GM21360 (cell line): ENCODE measurements at regions not wholly inside any gene's neighbourhood (a gene's known extent, or its start where the extent isn't known, plus 50 kb on each side); places are given as distances from the start of the nearest gene placed in this dataset.
A peak's percentile ranks its signal among the peaks of the same experiment; 100 is the strongest.

ENCODE experiments used
- ATAC-seq: cut with Tn5 transposase; IDR thresholded peaks from one replicate; pipeline ENCODE4 v1.9.1; 2021; ENCODE audit warnings: mild to moderate bottlenecking, moderate library complexity; ENCODE audit not compliant: unreplicated experiment

- ATAC-seq = no peak
Observed at GRCh38 chr12:93149229-93149628, 220.1 kb upstream of the EEA1 start.

GRCh38 chr12:93151079-93151762 lies 222.1 kb upstream of the EEA1 start:
- ATAC-seq = no peak

- no peak for ATAC-seq
Observed at GRCh38 chr12:93152617-93153016, 223.5 kb upstream of the EEA1 start.

- no peak for ATAC-seq
Observed at GRCh38 chr12:93153321-93153720, 224.2 kb upstream of the EEA1 start.

GRCh38 chr12:93154096-93154728 lies 223.5 kb upstream of the NUDT4 start:
- no peak for ATAC-seq

GRCh38 chr12:93154753-93155480 lies 222.8 kb upstream of the NUDT4 start:
- ATAC-seq = no peak

- ATAC-seq = no peak
Observed at GRCh38 chr12:93156086-93156716, 221.5 kb upstream of the NUDT4 start.

- no peak for ATAC-seq
Observed at GRCh38 chr12:93157279-93157678, 220.4 kb upstream of the NUDT4 start.

- ATAC-seq = no peak
Observed at GRCh38 chr12:93158065-93158843, 219.5 kb upstream of the NUDT4 start.

GRCh38 chr12:93163260-93164036 lies 214.3 kb upstream of the NUDT4 start:
- no peak for ATAC-seq

GRCh38 chr12:93164103-93164880 lies 213.4 kb upstream of the NUDT4 start:
- no peak for ATAC-seq

- ATAC-seq = no peak
Observed at GRCh38 chr12:93165384-93165932, 212.3 kb upstream of the NUDT4 start.

GRCh38 chr12:93166541-93167307 lies 211.0 kb upstream of the NUDT4 start:
- ATAC-seq = peak; percentile 66

GRCh38 chr12:93167331-93167730 lies 210.4 kb upstream of the NUDT4 start:
- peak; percentile 5 for ATAC-seq

- peak; percentile 55 for ATAC-seq
Observed at GRCh38 chr12:93167841-93168492, 209.8 kb upstream of the NUDT4 start.

- no peak for ATAC-seq
Observed at GRCh38 chr12:93168751-93169150, 209.0 kb upstream of the NUDT4 start.

GRCh38 chr12:93169536-93169935 lies 208.2 kb upstream of the NUDT4 start:
- no peak for ATAC-seq

GRCh38 chr12:93170928-93171327 lies 206.8 kb upstream of the NUDT4 start:
- no peak for ATAC-seq
